GM12874 (cell line): ENCODE measurements at regions not wholly inside any gene's neighbourhood (a gene's known extent, or its start where the extent isn't known, plus 50 kb on each side); places are given as distances from the start of the nearest gene placed in this dataset.

Experiments used
- TF ChIP-seq, protein P1 (sequence below): IDR thresholded peaks from 2 replicates; pipeline ENCODE4 v1.5.1; 2011; ENCODE audit warnings: low read depth, mild to moderate bottlenecking, control low read depth, low read length, moderate library complexity; ENCODE audit not compliant: insufficient read depth

DNA sequence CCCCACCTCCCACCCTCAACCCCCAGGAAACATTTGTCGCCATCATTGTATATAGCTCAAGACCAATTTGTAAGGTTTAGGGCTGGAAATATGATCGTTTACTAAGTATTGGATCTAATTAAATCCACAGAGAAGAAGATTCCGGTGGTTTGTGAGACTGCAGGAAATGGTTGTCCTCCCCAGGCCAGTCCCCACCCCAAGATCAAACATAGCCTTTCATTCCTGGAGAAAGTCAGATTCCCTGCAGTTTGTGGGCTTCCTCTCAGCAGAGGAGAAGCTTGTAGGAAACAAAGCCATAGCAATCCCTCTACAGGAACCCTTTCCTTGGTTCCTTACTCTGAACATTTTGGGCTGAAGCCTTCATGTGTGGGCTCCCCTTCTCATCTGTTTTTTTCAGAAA is 79.2 kb upstream of the TBCA start:
- TF ChIP-seq, protein P1, sequence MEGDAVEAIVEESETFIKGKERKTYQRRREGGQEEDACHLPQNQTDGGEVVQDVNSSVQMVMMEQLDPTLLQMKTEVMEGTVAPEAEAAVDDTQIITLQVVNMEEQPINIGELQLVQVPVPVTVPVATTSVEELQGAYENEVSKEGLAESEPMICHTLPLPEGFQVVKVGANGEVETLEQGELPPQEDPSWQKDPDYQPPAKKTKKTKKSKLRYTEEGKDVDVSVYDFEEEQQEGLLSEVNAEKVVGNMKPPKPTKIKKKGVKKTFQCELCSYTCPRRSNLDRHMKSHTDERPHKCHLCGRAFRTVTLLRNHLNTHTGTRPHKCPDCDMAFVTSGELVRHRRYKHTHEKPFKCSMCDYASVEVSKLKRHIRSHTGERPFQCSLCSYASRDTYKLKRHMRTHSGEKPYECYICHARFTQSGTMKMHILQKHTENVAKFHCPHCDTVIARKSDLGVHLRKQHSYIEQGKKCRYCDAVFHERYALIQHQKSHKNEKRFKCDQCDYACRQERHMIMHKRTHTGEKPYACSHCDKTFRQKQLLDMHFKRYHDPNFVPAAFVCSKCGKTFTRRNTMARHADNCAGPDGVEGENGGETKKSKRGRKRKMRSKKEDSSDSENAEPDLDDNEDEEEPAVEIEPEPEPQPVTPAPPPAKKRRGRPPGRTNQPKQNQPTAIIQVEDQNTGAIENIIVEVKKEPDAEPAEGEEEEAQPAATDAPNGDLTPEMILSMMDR = no peak

DNA sequence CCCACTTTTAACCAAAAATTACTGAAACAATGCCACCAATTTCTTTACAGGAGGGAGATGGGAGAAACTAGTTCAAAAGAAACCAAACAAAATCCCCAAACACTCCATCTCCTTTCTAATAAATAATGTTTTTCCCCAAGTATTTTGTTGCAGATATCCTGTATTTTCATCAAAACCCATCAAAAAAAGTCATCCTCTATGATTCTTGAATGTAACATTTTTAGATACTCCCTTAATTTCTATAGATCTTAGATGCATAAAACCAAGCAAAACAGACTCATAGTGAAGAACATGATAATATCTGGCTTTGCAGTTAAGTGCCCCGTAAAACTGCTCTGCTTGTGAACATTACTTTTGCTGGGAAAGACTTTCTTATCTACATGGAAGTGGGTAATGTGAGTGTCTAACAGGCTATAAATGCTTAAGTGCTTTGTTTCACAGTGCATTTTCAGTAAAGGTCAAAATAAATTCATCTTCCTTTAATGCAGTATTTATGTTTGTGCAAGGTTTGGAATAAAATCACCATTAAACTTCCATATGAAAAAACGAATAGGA is 77.3 kb upstream of the TBCA start:
- TF ChIP-seq, protein P1 = no peak

DNA sequence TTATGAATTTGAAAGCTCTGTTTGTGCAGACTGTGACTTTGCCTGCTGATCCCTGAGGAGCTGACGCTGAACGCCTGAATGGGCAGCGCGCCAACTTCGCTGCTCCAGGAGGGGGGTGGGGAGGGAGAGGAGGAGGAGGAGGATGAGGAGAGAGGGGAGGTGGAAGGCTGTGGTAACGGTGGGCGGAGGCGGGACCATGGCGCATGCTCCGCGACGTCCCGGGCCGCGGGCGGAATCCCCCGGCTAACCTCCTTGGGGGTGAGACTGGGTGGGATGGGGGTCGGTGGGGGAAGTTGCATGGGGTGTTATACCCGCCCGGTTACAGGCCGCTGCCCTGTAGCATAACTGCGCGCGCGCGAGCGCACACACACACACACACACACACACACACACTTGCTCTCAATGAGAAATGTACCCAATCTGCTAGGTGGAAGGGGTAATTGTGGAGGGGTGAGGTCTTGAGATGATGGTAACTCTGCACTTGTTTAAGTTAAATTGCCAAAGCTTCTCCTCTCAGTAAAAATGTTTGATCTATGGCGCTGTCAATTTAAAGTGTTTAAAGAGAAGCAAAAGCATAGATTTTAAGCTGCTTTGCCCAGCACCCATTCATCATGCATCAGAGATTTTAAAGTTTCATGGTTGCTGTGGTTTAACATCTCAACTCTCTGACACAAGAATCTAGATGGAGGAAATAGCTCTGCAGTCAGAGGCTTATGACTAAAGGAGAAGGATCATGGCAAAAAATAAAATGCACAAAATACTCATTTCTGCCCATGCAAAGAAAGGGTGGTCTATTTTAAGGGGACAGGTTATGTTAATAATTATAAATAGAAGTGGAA is 76.6 kb upstream of the TBCA start:
- TF ChIP-seq, protein P1 = no peak

DNA sequence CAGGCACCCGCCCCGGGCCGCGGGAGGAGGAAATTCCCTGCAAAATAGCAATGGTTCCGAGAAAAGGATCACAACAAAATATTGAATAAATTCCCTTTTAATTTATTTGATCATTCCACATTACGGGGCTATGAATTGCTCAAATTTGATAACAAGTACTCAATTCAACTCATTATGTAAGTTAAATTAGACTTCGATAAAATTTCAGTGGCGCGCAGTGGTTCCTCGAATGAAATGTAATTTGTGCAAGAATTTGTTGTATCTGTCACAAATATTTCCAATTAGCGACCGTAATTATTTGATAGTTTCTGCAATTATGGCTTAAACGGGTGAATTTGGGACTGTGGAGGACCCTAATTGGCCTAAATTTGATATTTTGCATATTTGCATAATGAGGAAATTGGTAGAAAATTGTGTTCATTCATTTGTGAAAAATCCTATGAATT is 76.0 kb upstream of the TBCA start:
- TF ChIP-seq, protein P1 = no peak

DNA sequence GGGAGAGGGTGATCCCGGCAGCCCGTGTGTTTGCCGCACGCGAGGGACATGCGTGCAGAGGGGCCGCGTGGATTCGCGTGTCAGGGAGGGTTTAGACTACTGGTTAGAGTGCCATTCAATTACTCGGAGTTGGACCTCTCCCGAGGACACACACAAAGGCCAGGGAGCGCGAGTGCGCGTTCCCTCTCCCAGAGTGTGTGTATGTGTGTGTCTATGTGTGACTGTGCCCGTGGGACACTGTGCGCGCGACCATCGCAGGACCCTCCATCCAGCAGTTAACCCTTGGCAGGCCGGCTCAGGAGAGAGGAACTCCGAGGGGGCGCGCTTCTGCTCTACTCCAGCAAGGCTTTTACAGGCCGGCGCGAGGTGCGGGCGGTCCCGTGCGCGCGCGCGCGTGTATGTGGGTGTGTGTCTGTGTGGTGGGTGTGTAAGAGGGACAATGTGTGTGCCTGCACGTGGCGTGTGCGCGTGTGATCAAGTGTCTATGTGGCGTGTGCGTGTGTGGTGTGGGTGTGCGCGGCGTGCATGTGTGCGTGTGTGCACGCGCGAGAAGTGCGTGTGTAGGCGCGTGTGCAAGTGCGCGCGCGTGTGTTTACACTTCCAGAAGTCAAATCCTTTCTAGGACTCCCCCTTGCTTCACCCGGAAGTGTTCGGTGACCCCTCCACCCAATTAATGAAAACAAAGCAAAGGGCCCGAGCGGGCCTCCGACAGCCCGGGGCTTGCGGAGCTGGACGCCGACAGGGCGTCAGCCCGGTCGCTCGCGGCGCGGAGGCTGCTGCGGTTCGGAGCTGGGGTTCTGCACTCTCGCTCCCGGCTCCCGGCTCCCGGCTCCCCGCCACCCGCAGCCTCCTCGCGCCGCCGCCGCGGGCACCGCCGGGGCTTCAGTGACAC is 75.3 kb upstream of the TBCA start:
- TF ChIP-seq, protein P1 = no peak

DNA sequence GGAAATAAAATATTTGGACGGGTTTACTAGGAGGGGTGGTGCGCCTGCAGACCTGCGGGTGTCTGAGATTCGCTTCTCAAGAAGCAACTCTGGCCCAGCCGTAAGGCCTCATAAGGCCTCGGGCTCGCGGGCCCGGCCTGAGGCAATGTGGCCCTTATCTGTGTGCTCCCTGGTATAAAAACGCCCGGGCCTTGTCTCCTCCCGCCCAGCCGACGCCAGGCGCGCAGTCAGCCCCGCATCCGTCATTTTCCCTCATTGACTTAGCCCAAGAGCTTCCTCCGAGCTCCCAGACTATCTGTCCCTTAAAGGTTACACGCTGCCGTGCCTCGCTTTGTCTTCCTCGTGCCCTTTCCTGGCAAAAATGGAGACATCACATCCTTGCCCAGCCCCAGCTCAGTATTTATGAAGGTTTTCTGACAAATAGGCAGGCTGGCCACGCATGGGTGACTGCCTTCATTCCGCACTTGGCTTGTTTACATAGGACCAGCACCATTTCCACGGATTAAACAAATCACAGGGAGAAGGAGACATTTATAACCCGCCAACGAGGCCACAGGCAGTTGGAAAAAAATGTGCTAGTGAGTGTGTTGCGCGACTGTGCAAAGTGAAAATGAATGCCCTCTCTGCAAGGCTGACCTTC is 74.5 kb upstream of the TBCA start:
- TF ChIP-seq, protein P1 = no peak

DNA sequence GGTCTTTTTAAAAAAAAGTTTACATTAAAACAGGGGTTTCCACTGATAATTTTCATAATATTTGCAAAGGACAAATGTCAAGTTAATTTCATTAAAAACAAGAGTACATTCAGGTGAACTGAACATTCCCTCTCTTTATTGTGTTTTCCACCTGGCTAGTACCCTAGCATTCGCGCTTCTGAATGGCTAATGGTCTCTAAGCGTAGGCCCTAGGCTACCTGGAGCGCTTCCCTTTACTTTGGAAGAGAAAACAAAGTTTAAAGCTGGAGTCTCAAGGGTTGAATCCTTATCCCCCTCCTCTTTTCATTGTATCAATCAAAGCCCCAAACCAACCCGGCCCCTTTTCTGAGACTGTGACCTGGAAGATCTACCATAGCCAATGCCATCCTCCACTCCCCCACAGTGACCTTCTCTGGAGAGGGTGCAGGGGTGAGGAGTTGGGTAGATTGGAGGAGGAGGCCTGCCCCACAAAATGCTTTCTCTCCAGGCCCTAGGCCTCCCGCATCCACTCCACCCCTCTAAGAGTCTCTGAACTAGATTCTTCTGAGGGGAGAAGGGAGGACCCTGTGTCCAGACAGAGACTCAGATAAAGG is 73.3 kb upstream of the TBCA start:
- TF ChIP-seq, protein P1 = no peak
